K562 (cell line): ENCODE measurements at regions not wholly inside any gene's neighbourhood (a gene's known extent, or its start where the extent isn't known, plus 50 kb on each side); places are given as distances from the start of the nearest gene placed in this dataset.

Source experiments
- ATAC-seq: fragments of 200-7000 bp; cut with Tn5 transposase; 3 replicates; pipeline ENCODE4 v1.9.1; 2020; ENCODE audit warnings: moderate library complexity
- BruUV-seq: library from RNA; stranded (reverse); fragments of 400-500 nt; replicated peaks from 2 replicates; lab custom pipeline; 2021; lab: Mats Ljungman, UMichigan
- CTCF ChIA-PET: fragments of 300-600 bp; formaldehyde crosslinking; extraction: SDS; loops from one replicate; lab custom pipeline; 2021; ENCODE audit warnings: low intra/inter-chr PET ratio; lab: Yijun Ruan, JAX
- POLR2A ChIA-PET: fragments of 300-600, 350-650 bp; sonication (Branson Sonifier 250); formaldehyde crosslinking; extraction: SDS; loops from one replicate; lab custom pipeline; 2021; ENCODE audit warnings: antibody characterized with exemption, inconsistent platforms; lab: Yijun Ruan, JAX
- DNase-seq, 4 experiments: peaks; one replicate each; pipeline versions ENCODE4 v3.0.0 to v3.0.0-alpha.2; 2011 to 2018; ENCODE audit warnings: low spot score in 3 of 4, mixed read lengths in 3 of 4; ENCODE audit errors: extremely low read depth in 1 of 4
- FAIRE-seq: peaks from 2 replicates; lab custom pipeline; 2011; peaks lifted over from hg19 to GRCh38; lab: Jason Lieb, UNC
- H2AFZ ChIP-seq: 2 replicates; pipeline ENCODE4 v1.6.0; 2011; ENCODE audit warnings: low read depth, low read length, control low read depth, inconsistent platforms
- H3K27ac ChIP-seq: fragments of 200-600 bp; 3 replicates; pipeline ENCODE4 v1.8.0; 2011; ENCODE audit warnings: low read depth, mild to moderate bottlenecking, control low read depth, inconsistent platforms, low read length, moderate library complexity, mixed read lengths; ENCODE audit errors: extremely low read depth
- H3K27me3 ChIP-seq, 2 experiments: fragments of 300-600 bp in 1 of 2; 2 replicates in 1 of 2; 3 replicates in 1 of 2; pipeline versions ENCODE4 v1.6.0 to v1.8.0; 2011; ENCODE audit warnings: inconsistent platforms in 2 of 2, low read length in 2 of 2, mild to moderate bottlenecking in 1 of 2, mixed read lengths in 1 of 2, moderate library complexity in 1 of 2; ENCODE audit not compliant: control insufficient read depth in 2 of 2, insufficient read depth in 2 of 2
- H3K36me3 ChIP-seq: fragments of 300-600 bp; 3 replicates; pipeline ENCODE4 v1.8.0; 2011; ENCODE audit warnings: mild to moderate bottlenecking, low read length, inconsistent platforms; ENCODE audit not compliant: control insufficient read depth, insufficient read depth
- H3K4me1 ChIP-seq, 2 experiments: fragments of 200-600 bp in 1 of 2; replicated peaks in 1 of 2; 2 replicates in 1 of 2; 3 replicates in 1 of 2; pipeline versions ENCODE4 v1.5.1 to v1.8.0; 2011; ENCODE audit warnings: inconsistent platforms in 2 of 2, low read length in 2 of 2, mild to moderate bottlenecking in 1 of 2, mixed read lengths in 1 of 2, moderate library complexity in 1 of 2; ENCODE audit not compliant: control insufficient read depth in 2 of 2, insufficient read depth in 2 of 2
- H3K4me2 ChIP-seq: 2 replicates; pipeline ENCODE4 v1.6.1; 2011; ENCODE audit warnings: low read length, control low read depth, inconsistent platforms, mixed read lengths; ENCODE audit not compliant: insufficient read depth
- H3K4me3 ChIP-seq: fragments of 200-600 bp; sonication (generic), shearing (Covaris generic); 2 replicates; pipeline ENCODE4 v1.5.1; 2016; ENCODE audit warnings: control low read depth, inconsistent platforms
- H3K79me2 ChIP-seq: fragments of 200-600 bp; 3 replicates; pipeline ENCODE4 v1.8.0; 2011; ENCODE audit warnings: low read length, inconsistent platforms; ENCODE audit not compliant: control insufficient read depth, insufficient read depth
- H3K9ac ChIP-seq, 2 experiments: 2 replicates each; pipeline versions ENCODE4 v1.6.0 to v1.6.1; 2011; ENCODE audit warnings: low read depth in 2 of 2, low read length in 2 of 2, control low read depth in 1 of 2, inconsistent platforms in 1 of 2, mild to moderate bottlenecking in 1 of 2, mixed read lengths in 1 of 2; ENCODE audit not compliant: insufficient read depth in 1 of 2
- H3K9me1 ChIP-seq: one replicate; pipeline ENCODE4 v1.6.0; 2011; ENCODE audit warnings: inconsistent platforms, mild to moderate bottlenecking, low read length, moderate library complexity; ENCODE audit not compliant: control insufficient read depth, insufficient read depth
- H3K9me3 ChIP-seq: replicated peaks from 2 replicates; pipeline ENCODE4 v1.5.1; 2011; ENCODE audit warnings: low read depth, low read length, inconsistent platforms; ENCODE audit not compliant: control insufficient read depth, insufficient read depth
- H4K20me1 ChIP-seq: replicated peaks from 2 replicates; pipeline ENCODE4 v1.6.1; 2011; ENCODE audit warnings: low read length, inconsistent platforms, mixed read lengths; ENCODE audit not compliant: control insufficient read depth, insufficient read depth
- ATF7 ChIP-seq: fragments of 450-650 bp; IDR thresholded peaks from 2 replicates; pipeline ENCODE4 v1.7.1; 2014; ENCODE audit warnings: mild to moderate bottlenecking, moderate library complexity
- HBP1 ChIP-seq: fragments of 450-650 bp; formaldehyde crosslinking; IDR thresholded peaks from 2 replicates; pipeline ENCODE4 v1.4.0; 2022; ENCODE audit warnings: missing genetic modification characterization
- POLR3G ChIP-seq: IDR thresholded peaks from 2 replicates; pipeline ENCODE4 v1.6.1; 2011; ENCODE audit not compliant: insufficient read length, insufficient replicate concordance; ENCODE audit errors: extremely low read depth
- SAFB2 ChIP-seq: fragments of 200-400 bp; formaldehyde crosslinking; IDR thresholded peaks from 2 replicates; pipeline ENCODE4 v1.6.1; 2018; ENCODE audit warnings: borderline replicate concordance, low read length, low read depth, moderate library complexity; ENCODE audit not compliant: severe bottlenecking
- SMARCE1 ChIP-seq: fragments of 450-650 bp; IDR thresholded peaks from 2 replicates; pipeline ENCODE4 v1.7.1; 2016; ENCODE audit warnings: mild to moderate bottlenecking
- YBX1 ChIP-seq: fragments of 450-650 bp; IDR thresholded peaks from 2 replicates; pipeline ENCODE4 v1.7.1; 2016; ENCODE audit warnings: mild to moderate bottlenecking
- ZBED1 ChIP-seq: IDR thresholded peaks from 2 replicates; pipeline ENCODE4 v1.6.1; 2014
- in situ Hi-C: fragments of 300-500 bp; cut with MboI; formaldehyde crosslinking; loops from 4 replicates; pipeline ENCODE4 v1.15.0; 2018; ENCODE audit warnings: inconsistent platforms, mixed read lengths
- intact Hi-C: fragments of 100-400 bp; cut with micrococcal nuclease; formaldehyde crosslinking; loops from 2 replicates; pipeline ENCODE4 v1.14.2; 2022
- TF ChIP-seq, protein P1 (sequence below): fragments of 450-650 bp; formaldehyde crosslinking; IDR thresholded peaks from 2 replicates; pipeline ENCODE4 v1.4.0; 2022; ENCODE audit warnings: missing genetic modification characterization
- TF ChIP-seq, protein P2 (sequence below): sonication (generic); formaldehyde crosslinking; IDR thresholded peaks from 2 replicates; pipeline ENCODE4 v1.8.1; 2023; ENCODE audit warnings: mild to moderate bottlenecking, missing genetic modification reagents
- TF ChIP-seq, protein P3 (sequence below): fragments of 150-350 bp; conservative IDR thresholded peaks from 2 replicates; pipeline ENCODE4 v1.6.1; 2014; ENCODE audit warnings: low read length

- no peaks in the 10 kb centered on the region for H3K79me2 ChIP-seq
- no TSS peak for BruUV-seq
- H2AFZ ChIP-seq = no peak overlapping the region
- H3K9me3 ChIP-seq = no peaks in the 10 kb centered on the region
- H3K27ac ChIP-seq = no peak overlapping the region
- H3K27me3 ChIP-seq = no peaks in the 10 kb centered on the region
- no peak for DNase-seq
- H4K20me1 ChIP-seq = no peaks in the 10 kb centered on the region
- H3K9me1 ChIP-seq = no peaks in the 10 kb centered on the region
- H3K4me2 ChIP-seq = no peak overlapping the region
- no peak overlapping the region for H3K4me3 ChIP-seq
- H3K36me3 ChIP-seq = no peaks in the 10 kb centered on the region
- POLR2A ChIA-PET = no interaction called here
- intact Hi-C loops = no loop called here
- CTCF ChIA-PET = no interaction called here
- no peaks in the 10 kb centered on the region for H3K4me1 ChIP-seq
- in situ Hi-C loops = no loop called here
- no peak for FAIRE-seq
- TF ChIP-seq, protein P1, sequence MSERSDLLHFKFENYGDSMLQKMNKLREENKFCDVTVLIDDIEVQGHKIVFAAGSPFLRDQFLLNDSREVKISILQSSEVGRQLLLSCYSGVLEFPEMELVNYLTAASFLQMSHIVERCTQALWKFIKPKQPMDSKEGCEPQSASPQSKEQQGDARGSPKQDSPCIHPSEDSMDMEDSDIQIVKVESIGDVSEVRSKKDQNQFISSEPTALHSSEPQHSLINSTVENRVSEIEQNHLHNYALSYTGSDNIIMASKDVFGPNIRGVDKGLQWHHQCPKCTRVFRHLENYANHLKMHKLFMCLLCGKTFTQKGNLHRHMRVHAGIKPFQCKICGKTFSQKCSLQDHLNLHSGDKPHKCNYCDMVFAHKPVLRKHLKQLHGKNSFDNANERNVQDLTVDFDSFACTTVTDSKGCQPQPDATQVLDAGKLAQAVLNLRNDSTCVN = no peak
- TF ChIP-seq HBP1 (CRISPR knock-in tag) (no peak), POLR3G (no peak), SMARCE1 (no peak), ZBED1 (no peak), YBX1 (no peak), SAFB2 (no peak), ATF7 (no peak)
- TF ChIP-seq, protein P2, sequence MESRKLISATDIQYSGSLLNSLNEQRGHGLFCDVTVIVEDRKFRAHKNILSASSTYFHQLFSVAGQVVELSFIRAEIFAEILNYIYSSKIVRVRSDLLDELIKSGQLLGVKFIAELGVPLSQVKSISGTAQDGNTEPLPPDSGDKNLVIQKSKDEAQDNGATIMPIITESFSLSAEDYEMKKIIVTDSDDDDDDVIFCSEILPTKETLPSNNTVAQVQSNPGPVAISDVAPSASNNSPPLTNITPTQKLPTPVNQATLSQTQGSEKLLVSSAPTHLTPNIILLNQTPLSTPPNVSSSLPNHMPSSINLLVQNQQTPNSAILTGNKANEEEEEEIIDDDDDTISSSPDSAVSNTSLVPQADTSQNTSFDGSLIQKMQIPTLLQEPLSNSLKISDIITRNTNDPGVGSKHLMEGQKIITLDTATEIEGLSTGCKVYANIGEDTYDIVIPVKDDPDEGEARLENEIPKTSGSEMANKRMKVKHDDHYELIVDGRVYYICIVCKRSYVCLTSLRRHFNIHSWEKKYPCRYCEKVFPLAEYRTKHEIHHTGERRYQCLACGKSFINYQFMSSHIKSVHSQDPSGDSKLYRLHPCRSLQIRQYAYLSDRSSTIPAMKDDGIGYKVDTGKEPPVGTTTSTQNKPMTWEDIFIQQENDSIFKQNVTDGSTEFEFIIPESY = no peak
- TF ChIP-seq, protein P3, sequence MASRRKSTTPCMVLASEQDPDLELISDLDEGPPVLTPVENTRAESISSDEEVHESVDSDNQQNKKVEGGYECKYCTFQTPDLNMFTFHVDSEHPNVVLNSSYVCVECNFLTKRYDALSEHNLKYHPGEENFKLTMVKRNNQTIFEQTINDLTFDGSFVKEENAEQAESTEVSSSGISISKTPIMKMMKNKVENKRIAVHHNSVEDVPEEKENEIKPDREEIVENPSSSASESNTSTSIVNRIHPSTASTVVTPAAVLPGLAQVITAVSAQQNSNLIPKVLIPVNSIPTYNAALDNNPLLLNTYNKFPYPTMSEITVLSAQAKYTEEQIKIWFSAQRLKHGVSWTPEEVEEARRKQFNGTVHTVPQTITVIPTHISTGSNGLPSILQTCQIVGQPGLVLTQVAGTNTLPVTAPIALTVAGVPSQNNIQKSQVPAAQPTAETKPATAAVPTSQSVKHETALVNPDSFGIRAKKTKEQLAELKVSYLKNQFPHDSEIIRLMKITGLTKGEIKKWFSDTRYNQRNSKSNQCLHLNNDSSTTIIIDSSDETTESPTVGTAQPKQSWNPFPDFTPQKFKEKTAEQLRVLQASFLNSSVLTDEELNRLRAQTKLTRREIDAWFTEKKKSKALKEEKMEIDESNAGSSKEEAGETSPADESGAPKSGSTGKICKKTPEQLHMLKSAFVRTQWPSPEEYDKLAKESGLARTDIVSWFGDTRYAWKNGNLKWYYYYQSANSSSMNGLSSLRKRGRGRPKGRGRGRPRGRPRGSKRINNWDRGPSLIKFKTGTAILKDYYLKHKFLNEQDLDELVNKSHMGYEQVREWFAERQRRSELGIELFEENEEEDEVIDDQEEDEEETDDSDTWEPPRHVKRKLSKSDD = no peak
- no peak overlapping the region for H3K9ac ChIP-seq
- no peak for ATAC-seq
Observed at GRCh38 chr9:11542781-11543180, 930.0 kb upstream of the PTPRD start.
